ENCODE measurements at regions not wholly inside any gene's neighbourhood (a gene's known extent, or its start where the extent isn't known, plus 50 kb on each side); places are given as distances from the start of the nearest gene placed in this dataset.

DNA sequence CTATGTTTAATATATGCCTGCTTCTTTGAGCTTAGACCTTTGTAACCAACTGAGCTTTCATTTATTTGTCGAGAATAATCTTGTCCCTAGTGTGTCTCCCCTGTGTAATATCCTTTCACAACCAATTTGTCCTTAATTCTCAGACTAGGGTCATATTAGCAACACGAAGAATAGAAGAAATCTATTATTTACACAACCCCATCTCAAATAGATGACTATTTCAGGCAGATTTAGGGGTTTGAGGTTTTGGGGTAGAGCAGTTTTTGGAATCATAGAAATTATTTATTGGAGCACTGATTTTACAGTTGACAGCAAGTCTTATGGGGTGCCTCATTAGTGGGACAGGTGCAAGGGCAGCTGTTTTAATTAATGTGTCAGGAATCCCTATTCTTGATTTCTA, 91.2 kb upstream of the ANO4 start:
- TF ChIP-seq CTCF (IDR thresholded peaks at IDR 0.05) = no peak

GRCh38 chr12:100703868-100704267, 90.7 kb upstream of the ANO4 start:
- TF ChIP-seq CTCF (IDR thresholded peaks at IDR 0.05) = no peak

- TF ChIP-seq CTCF (IDR thresholded peaks at IDR 0.05) = no peak
These were observed 88.5 kb upstream of the ANO4 start for GRCh38 chr12:100706033-100706432.

- no peak for TF ChIP-seq CTCF (IDR thresholded peaks at IDR 0.05)
These were observed 86.0 kb upstream of the ANO4 start for GRCh38 chr12:100708591-100708990.

GRCh38 chr12:100715976-100716944, 78.3 kb upstream of the ANO4 start:
- TF ChIP-seq CTCF (IDR thresholded peaks at IDR 0.05) = no peak

DNA sequence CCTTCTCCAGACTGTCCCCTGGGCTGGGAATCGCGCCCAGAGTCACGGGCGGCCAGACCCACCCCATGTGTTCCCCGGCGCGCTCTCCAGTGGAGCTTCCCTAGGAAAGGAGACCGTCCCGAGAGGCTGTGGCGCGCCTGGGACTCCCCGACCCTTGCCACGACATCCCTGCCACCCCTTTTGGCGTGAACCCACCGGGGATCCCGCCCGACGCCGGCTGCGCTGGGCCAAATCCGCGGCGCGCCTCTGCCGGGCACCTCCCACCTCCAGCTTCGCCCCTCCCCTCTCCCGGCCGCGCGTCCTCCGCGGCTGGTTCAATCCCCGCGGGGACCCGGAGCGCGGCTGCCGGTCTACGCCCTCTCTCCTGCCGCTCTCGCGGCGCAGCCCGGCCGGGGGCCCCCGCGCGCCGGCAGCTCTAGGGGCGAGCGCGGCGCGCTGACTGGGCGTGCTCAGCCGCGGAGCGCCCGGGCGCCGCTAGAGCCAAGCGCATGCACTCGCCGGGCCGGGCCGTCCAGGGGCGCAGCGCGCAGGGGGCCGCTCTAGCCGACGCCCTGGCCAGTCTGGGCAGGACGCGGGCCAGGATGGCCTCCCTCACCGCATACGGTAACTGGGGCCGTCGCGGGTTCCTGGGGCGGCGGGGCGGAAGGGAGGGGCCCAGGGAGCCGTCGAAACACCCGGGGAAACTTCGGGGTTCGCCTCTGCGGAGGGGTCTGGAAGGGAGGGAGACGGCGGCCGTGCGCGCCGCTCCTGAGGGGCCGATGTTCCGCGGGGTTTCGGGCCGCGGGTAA, 77.4 kb upstream of the ANO4 start:
- TF ChIP-seq CTCF (IDR thresholded peaks at IDR 0.05) = no peak

- TF ChIP-seq CTCF (IDR thresholded peaks at IDR 0.05) = no peak
These were observed 76.9 kb upstream of the ANO4 start for GRCh38 chr12:100717733-100718067.

All from LNCAP (cell line).